Thyroid gland (tissue), 4 donors: ENCODE measurements at regions not wholly inside any gene's neighbourhood (a gene's known extent, or its start where the extent isn't known, plus 50 kb on each side); places are given as distances from the start of the nearest gene placed in this dataset.

ENCODE experiments used
- CTCF ChIP-seq, 6 experiments: fragments of 200-600 bp in 3 of 6; fragments of 450-650 bp in 3 of 6; sonication (generic) in 3 of 6; IDR thresholded peaks; one replicate each; pipeline ENCODE4 v1.5.1; 2016 to 2019; ENCODE audit warnings: antibody characterized with exemption in 6 of 6, mild to moderate bottlenecking in 2 of 6, inconsistent platforms in 1 of 6, moderate library complexity in 1 of 6
- POLR2A ChIP-seq, 2 donors: fragments of 450-650 bp; IDR thresholded peaks; one replicate each; pipeline ENCODE4 v1.6.1; 2017; ENCODE audit warnings: antibody characterized with exemption in 2 of 2, mild to moderate bottlenecking in 2 of 2, moderate library complexity in 1 of 2

GRCh38 chr12:83850531-83850930 is 1062.1 kb downstream of the SLC6A15 start:
- TF ChIP-seq CTCF (IDR thresholded peaks at IDR 0.05): no peak
- no peak for TF ChIP-seq POLR2A (IDR thresholded peaks at IDR 0.05)
